OCI-LY7 (cell line): ENCODE measurements at regions not wholly inside any gene's neighbourhood (a gene's known extent, or its start where the extent isn't known, plus 50 kb on each side); places are given as distances from the start of the nearest gene placed in this dataset.

Experiments used
- EZH2phosphoT487 ChIP-seq: fragments of 200-600 bp; sonication (generic); IDR thresholded peaks from 2 replicates; pipeline ENCODE4 v1.6.1; 2018; ENCODE audit warnings: low read depth, borderline replicate concordance, mild to moderate bottlenecking, mixed run types, antibody characterized with exemption, low read length, moderate library complexity, mixed read lengths
- TF ChIP-seq, protein P1 (sequence below): fragments of 200-600 bp; sonication (generic); conservative IDR thresholded peaks from 2 replicates; pipeline ENCODE4 v1.5.1; 2014; ENCODE audit warnings: mild to moderate bottlenecking, antibody characterized with exemption, low read length, moderate library complexity, mixed read lengths

DNA sequence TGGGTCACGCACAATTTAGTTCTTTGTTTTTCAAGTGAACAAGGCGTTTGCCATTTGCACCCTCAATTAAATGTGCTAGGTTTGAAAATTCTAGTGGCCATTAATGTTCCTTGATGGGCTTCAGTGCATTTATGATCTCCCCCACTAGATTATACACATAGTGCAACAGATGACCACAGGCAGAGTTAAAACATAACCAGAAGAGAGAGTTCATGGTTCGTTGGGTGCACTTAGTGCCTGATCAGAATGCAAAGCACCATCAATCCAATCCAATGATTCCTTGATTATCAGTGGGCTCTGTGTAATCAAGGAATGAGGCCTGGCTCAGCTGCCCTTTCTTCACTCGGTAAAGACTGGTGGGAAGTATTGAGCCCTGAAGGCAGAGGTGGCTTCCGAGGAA, 334.5 kb downstream of the PRDM2 start:
- TF ChIP-seq, protein P1, sequence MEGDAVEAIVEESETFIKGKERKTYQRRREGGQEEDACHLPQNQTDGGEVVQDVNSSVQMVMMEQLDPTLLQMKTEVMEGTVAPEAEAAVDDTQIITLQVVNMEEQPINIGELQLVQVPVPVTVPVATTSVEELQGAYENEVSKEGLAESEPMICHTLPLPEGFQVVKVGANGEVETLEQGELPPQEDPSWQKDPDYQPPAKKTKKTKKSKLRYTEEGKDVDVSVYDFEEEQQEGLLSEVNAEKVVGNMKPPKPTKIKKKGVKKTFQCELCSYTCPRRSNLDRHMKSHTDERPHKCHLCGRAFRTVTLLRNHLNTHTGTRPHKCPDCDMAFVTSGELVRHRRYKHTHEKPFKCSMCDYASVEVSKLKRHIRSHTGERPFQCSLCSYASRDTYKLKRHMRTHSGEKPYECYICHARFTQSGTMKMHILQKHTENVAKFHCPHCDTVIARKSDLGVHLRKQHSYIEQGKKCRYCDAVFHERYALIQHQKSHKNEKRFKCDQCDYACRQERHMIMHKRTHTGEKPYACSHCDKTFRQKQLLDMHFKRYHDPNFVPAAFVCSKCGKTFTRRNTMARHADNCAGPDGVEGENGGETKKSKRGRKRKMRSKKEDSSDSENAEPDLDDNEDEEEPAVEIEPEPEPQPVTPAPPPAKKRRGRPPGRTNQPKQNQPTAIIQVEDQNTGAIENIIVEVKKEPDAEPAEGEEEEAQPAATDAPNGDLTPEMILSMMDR: no peak
- no peak for TF ChIP-seq EZH2phosphoT487
